HepG2 (cell line): ENCODE measurements at regions not wholly inside any gene's neighbourhood (a gene's known extent, or its start where the extent isn't known, plus 50 kb on each side); places are given as distances from the start of the nearest gene placed in this dataset.

Source experiments
- DNMT1 ChIP-seq: sonication (generic); formaldehyde crosslinking; IDR thresholded peaks from 2 replicates; pipeline ENCODE4 v1.5.1; 2020; ENCODE audit warnings: mild to moderate bottlenecking, missing genetic modification reagents
- DR1 ChIP-seq: sonication (generic); formaldehyde crosslinking; IDR thresholded peaks from 2 replicates; pipeline ENCODE4 v1.8.0; 2021; ENCODE audit warnings: mild to moderate bottlenecking, missing genetic modification reagents, inconsistent platforms
- ETS1 ChIP-seq: sonication (generic); formaldehyde crosslinking; IDR thresholded peaks from 2 replicates; pipeline ENCODE4 v1.4.0; 2020; ENCODE audit warnings: missing genetic modification reagents
- GMEB2 ChIP-seq: IDR thresholded peaks from 2 replicates; pipeline ENCODE4 v1.6.1; 2016; ENCODE audit warnings: missing biosample characterization, missing genetic modification reagents, low read depth
- HDAC2 ChIP-seq: sonication (generic); formaldehyde crosslinking; IDR thresholded peaks from 2 replicates; pipeline ENCODE4 v1.4.0; 2020; ENCODE audit warnings: missing genetic modification reagents
- HNRNPH1 ChIP-seq: fragments of 200-400 bp; formaldehyde crosslinking; optimal IDR thresholded peaks from 2 replicates; pipeline ENCODE3; 2017; ENCODE audit warnings: mild to moderate bottlenecking, low read depth, low read length
- IKZF4 ChIP-seq: sonication (generic); formaldehyde crosslinking; IDR thresholded peaks from 2 replicates; pipeline ENCODE4 v1.5.1; 2020; ENCODE audit warnings: borderline replicate concordance, mild to moderate bottlenecking, low read depth, missing genetic modification reagents; ENCODE audit errors: not compliant biosample characterization
- MZF1 ChIP-seq: sonication (generic); formaldehyde crosslinking; IDR thresholded peaks from 2 replicates; pipeline ENCODE4 v1.8.1; 2023; ENCODE audit warnings: mild to moderate bottlenecking, missing genetic modification reagents, borderline replicate concordance
- SNAI1 ChIP-seq: sonication (generic); formaldehyde crosslinking; IDR thresholded peaks from 2 replicates; pipeline ENCODE4 v1.5.0; 2020; ENCODE audit warnings: mild to moderate bottlenecking, missing genetic modification reagents, borderline replicate concordance
- TEAD3 ChIP-seq: optimal IDR thresholded peaks from 2 replicates; pipeline ENCODE3; 2016; ENCODE audit warnings: borderline replicate concordance
- ZBTB7B ChIP-seq: sonication (generic); formaldehyde crosslinking; IDR thresholded peaks from 2 replicates; pipeline ENCODE4 v1.4.0; 2020; ENCODE audit warnings: missing genetic modification reagents
- ZFP62 ChIP-seq: sonication (generic); formaldehyde crosslinking; IDR thresholded peaks from 2 replicates; pipeline ENCODE4 v1.4.0; 2020; ENCODE audit warnings: missing genetic modification reagents
- ZMYM4 ChIP-seq: sonication (generic); formaldehyde crosslinking; IDR thresholded peaks from 2 replicates; pipeline ENCODE4 v1.8.1; 2023; ENCODE audit warnings: mild to moderate bottlenecking, missing genetic modification reagents
- ZNF101 ChIP-seq: sonication (generic); formaldehyde crosslinking; IDR thresholded peaks from 2 replicates; pipeline ENCODE4 v1.4.0; 2020; ENCODE audit warnings: mild to moderate bottlenecking, low read depth, missing genetic modification reagents, borderline replicate concordance
- ZNF432 ChIP-seq: sonication (generic); formaldehyde crosslinking; IDR thresholded peaks from 2 replicates; pipeline ENCODE4 v1.5.0; 2020; ENCODE audit warnings: missing genetic modification reagents, mild to moderate bottlenecking, borderline replicate concordance
- ZNF558 ChIP-seq: sonication (generic); formaldehyde crosslinking; IDR thresholded peaks from 2 replicates; pipeline ENCODE4 v1.9.0; 2022; ENCODE audit warnings: mild to moderate bottlenecking, missing genetic modification reagents, borderline replicate concordance
- ZNF788 ChIP-seq: sonication (generic); formaldehyde crosslinking; IDR thresholded peaks from 2 replicates; pipeline ENCODE4 v1.5.0; 2020; ENCODE audit warnings: mild to moderate bottlenecking, missing genetic modification reagents, borderline replicate concordance
- ZSCAN31 ChIP-seq: sonication (generic); formaldehyde crosslinking; IDR thresholded peaks from 2 replicates; pipeline ENCODE4 v1.5.0; 2020; ENCODE audit warnings: low read depth, mild to moderate bottlenecking, missing genetic modification reagents
- TF ChIP-seq, protein P1 (sequence below): sonication (generic); formaldehyde crosslinking; IDR thresholded peaks from 2 replicates; pipeline ENCODE4 v1.8.0; 2022; ENCODE audit warnings: mild to moderate bottlenecking, missing genetic modification reagents, borderline replicate concordance
- TF ChIP-seq, protein P2 (sequence below): sonication (generic); formaldehyde crosslinking; IDR thresholded peaks from 2 replicates; pipeline ENCODE4 v1.4.0; 2020; ENCODE audit warnings: missing genetic modification reagents, mild to moderate bottlenecking, borderline replicate concordance

DNA sequence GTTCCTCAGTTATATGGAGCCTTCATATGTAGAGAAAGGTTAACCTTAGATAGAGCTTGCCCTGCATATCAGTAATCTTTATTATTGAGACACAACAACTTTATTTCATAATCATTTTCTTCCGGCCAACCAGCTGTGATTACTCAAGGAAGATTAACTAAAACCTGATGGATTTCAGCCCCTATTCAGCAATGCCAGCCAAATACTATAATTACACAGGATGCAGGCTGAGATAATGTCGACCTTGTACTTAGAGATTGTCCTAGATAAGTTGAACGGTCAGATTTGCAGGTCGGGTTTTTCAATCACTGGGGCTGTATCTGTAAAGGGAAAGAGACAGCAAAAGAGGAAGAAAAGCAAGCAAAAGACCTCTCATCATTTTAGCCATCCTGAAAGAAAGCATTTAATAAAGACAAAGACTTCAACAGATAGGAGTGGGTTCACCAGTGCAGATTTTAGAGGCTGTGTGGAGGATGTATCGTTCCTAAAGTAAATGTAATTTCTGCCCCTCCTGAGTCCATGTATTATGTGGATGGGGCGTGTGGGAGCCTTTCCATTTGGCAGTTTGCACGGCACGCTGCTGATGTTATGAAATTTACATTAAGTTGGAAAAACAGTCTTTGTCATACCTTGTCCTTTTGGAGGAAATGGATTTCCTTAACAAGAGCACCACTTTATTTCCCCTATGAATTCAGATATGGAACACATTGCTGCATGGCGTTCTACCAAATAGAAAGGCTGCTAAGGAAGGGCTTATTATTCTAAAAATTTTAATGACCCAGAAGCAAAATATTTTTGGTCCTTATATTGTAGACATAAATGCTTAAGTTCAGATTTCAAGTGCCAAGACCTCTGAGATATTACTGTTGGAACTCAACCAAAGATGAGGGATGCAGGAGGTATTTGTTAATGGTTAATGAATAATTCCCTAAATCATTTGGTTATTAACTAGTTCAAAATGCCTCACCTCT, 496.7 kb downstream of the SPRY1 start (continued):
- TF ChIP-seq, protein P1, sequence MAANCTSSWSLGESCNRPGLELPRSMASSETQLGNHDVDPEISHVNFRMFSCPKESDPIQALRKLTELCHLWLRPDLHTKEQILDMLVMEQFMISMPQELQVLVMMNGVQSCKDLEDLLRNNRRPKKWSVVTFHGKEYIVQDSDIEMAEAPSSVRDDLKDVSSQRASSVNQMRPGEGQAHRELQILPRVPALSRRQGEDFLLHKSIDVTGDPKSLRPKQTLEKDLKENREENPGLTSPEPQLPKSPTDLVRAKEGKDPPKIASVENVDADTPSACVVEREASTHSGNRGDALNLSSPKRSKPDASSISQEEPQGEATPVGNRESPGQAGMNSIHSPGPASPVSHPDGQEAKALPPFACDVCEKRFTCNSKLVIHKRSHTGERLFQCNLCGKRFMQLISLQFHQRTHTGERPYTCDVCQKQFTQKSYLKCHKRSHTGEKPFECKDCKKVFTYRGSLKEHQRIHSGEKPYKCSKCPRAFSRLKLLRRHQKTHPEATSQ, result no peak
- TF ChIP-seq ZSCAN31 (no peak), ZNF788 (no peak), ZNF432 (CRISPR knock-in tag) (no peak), ZFP62 (CRISPR knock-in tag) (no peak), HNRNPH1 (no peak), SNAI1 (no peak), ETS1 (CRISPR knock-in tag) (no peak), ZNF101 (CRISPR knock-in tag) (no peak), DNMT1 (no peak), GMEB2 (CRISPR knock-in tag) (no peak), MZF1 (CRISPR knock-in tag) (no peak), ZMYM4 (CRISPR knock-in tag) (peak; percentile 52), DR1 (CRISPR knock-in tag) (no peak), IKZF4 (CRISPR knock-in tag) (no peak), HDAC2 (CRISPR knock-in tag) (peak; percentile 76), ZNF558 (CRISPR knock-in tag) (no peak), ZBTB7B (CRISPR knock-in tag) (0 out of 2 replicates have a peak, but pooled peaks have one; percentile 30), TEAD3 (CRISPR knock-in tag) (no peak)
- TF ChIP-seq, protein P2, sequence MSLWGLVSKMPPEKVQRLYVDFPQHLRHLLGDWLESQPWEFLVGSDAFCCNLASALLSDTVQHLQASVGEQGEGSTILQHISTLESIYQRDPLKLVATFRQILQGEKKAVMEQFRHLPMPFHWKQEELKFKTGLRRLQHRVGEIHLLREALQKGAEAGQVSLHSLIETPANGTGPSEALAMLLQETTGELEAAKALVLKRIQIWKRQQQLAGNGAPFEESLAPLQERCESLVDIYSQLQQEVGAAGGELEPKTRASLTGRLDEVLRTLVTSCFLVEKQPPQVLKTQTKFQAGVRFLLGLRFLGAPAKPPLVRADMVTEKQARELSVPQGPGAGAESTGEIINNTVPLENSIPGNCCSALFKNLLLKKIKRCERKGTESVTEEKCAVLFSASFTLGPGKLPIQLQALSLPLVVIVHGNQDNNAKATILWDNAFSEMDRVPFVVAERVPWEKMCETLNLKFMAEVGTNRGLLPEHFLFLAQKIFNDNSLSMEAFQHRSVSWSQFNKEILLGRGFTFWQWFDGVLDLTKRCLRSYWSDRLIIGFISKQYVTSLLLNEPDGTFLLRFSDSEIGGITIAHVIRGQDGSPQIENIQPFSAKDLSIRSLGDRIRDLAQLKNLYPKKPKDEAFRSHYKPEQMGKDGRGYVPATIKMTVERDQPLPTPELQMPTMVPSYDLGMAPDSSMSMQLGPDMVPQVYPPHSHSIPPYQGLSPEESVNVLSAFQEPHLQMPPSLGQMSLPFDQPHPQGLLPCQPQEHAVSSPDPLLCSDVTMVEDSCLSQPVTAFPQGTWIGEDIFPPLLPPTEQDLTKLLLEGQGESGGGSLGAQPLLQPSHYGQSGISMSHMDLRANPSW (CRISPR knock-in tag), result 0 out of 2 replicates have a peak, but pooled peaks have one; percentile 25
